Mesothelial cell of epicardium (in vitro differentiated cells): ENCODE measurements at regions not wholly inside any gene's neighbourhood (a gene's known extent, or its start where the extent isn't known, plus 50 kb on each side); places are given as distances from the start of the nearest gene placed in this dataset.

Experiments used
- DNase-seq, 2 experiments: peaks; one replicate each; pipeline ENCODE4 v3.0.0; 2021; ENCODE audit warnings: low spot score in 2 of 2; ENCODE audit not compliant: unreplicated experiment in 2 of 2
- H3K27ac Mint-ChIP-seq: 2 replicates; pipeline ENCODE4 v1.8.0; 2021; ENCODE audit warnings: mixed read lengths
- H3K27me3 Mint-ChIP-seq: 2 replicates; pipeline ENCODE4 v1.8.0; 2021; ENCODE audit warnings: low read depth, mixed read lengths
- H3K36me3 Mint-ChIP-seq: 2 replicates; pipeline ENCODE4 v1.8.0; 2021; ENCODE audit warnings: mixed read lengths
- H3K4me1 Mint-ChIP-seq: 2 replicates; pipeline ENCODE4 v1.8.0; 2021; ENCODE audit warnings: mixed read lengths
- H3K4me3 Mint-ChIP-seq: 2 replicates; pipeline ENCODE4 v1.8.0; 2021; ENCODE audit warnings: mild to moderate bottlenecking, moderate library complexity, mixed read lengths
- H3K9me3 Mint-ChIP-seq: 2 replicates; pipeline ENCODE4 v1.8.0; 2021; ENCODE audit warnings: mixed read lengths
- TF ChIP-seq, protein P1 (sequence below): fragments of 200-600 bp; sonication (generic); IDR thresholded peaks from one replicate; pipeline ENCODE4 v1.5.0; 2021; ENCODE audit warnings: antibody characterized with exemption; ENCODE audit not compliant: unreplicated experiment

DNA sequence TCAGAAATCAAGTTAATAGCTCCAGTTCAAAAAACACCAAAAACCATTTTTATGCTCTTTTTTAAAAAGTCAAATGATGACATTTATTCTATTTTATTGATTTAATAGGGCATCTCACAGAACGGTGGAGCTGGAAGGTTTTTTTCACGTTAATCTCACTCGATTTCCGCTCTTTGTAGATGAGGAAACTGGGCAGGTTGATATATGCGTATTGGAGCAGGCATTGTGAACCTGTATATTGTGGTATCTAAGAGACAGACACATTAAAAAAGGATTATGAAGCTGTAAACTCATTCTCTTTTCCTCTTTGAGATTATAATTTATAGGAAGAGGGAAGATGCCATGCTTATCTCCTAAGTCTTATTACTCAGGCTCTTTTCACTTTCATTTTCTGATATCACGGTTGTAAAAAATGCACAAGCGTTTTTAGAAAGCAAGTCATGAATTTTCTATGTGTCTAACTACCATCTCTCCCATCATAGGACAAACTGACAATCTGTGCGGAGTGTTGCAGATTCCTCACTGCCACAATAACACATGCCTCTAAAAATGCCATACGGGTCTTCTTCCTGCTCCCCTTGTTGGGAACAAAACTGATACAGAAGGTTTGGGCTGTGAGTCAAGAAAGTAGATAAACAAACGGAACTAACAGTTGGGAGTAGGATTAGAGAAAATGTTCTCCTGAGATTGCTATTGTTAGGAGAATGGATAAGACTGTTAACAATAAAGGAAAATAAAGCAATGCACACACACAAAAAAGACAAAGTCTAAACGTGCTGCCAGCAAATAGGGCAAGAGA lies 1997.7 kb downstream of the MAT2B start:
- H3K4me3 Mint-ChIP-seq, result no peak overlapping the region
- no peak for DNase-seq
- no peaks in the 10 kb centered on the region for H3K27me3 Mint-ChIP-seq
- peaks cover 11% of the 10 kb centered on the region for H3K4me1 Mint-ChIP-seq
- peaks cover 2% of the 10 kb centered on the region for H3K36me3 Mint-ChIP-seq
- TF ChIP-seq, protein P1, sequence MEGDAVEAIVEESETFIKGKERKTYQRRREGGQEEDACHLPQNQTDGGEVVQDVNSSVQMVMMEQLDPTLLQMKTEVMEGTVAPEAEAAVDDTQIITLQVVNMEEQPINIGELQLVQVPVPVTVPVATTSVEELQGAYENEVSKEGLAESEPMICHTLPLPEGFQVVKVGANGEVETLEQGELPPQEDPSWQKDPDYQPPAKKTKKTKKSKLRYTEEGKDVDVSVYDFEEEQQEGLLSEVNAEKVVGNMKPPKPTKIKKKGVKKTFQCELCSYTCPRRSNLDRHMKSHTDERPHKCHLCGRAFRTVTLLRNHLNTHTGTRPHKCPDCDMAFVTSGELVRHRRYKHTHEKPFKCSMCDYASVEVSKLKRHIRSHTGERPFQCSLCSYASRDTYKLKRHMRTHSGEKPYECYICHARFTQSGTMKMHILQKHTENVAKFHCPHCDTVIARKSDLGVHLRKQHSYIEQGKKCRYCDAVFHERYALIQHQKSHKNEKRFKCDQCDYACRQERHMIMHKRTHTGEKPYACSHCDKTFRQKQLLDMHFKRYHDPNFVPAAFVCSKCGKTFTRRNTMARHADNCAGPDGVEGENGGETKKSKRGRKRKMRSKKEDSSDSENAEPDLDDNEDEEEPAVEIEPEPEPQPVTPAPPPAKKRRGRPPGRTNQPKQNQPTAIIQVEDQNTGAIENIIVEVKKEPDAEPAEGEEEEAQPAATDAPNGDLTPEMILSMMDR, result no peak
- H3K27ac Mint-ChIP-seq, result no peak overlapping the region
- peaks cover 29% of the 10 kb centered on the region for H3K9me3 Mint-ChIP-seq

- Mint-ChIP-seq H3K9me3 (peaks cover 39% of the 10 kb centered on the region), H3K27me3 (no peaks in the 10 kb centered on the region), H3K36me3 (peaks cover 9% of the 10 kb centered on the region), H3K4me3 (no peak overlapping the region), H3K27ac (no peak overlapping the region), H3K4me1 (peaks cover 11% of the 10 kb centered on the region)
- DNase-seq, result no peak
- TF ChIP-seq, protein P1, result no peak
Measured at GRCh38 chr5:165504674-165505073, 1999.3 kb downstream of the MAT2B start.

GRCh38 chr5:165508286-165508685 lies 2002.9 kb downstream of the MAT2B start:
- H3K27me3 Mint-ChIP-seq, result no peaks in the 10 kb centered on the region
- H3K27ac Mint-ChIP-seq, result no peak overlapping the region
- peaks cover 9% of the 10 kb centered on the region for H3K4me1 Mint-ChIP-seq

DNA sequence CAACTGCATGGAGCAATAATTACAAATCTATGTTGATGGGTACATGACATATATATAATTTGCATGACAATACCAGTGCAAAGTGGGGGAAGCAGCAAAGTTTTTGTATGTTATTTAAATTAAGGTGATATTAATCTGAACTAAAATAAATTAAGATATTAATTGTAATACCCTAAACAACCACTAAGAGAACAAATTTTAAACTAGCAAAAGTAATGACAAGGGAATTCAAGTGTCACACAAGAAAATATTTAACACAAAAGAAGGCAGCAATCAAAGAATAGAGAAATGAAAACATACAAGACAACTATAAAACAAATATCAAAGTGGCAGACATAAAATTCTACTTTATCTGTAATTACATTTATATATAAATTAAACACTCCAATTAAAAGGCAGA lies 2003.4 kb downstream of the MAT2B start:
- H3K4me3 Mint-ChIP-seq, result no peak overlapping the region
- H3K27me3 Mint-ChIP-seq, result no peaks in the 10 kb centered on the region
- no peak for DNase-seq
- H3K27ac Mint-ChIP-seq, result no peak overlapping the region
- H3K36me3 Mint-ChIP-seq, result peaks cover 11% of the 10 kb centered on the region
- peaks cover 4% of the 10 kb centered on the region for H3K4me1 Mint-ChIP-seq
- peaks cover 41% of the 10 kb centered on the region for H3K9me3 Mint-ChIP-seq
- TF ChIP-seq, protein P1, result peak; percentile 66

More at GRCh38 chr5:165508286-165508685, 2002.9 kb downstream of the MAT2B start:
- TF ChIP-seq, protein P1, result no peak
- Mint-ChIP-seq H3K36me3 (peaks cover 11% of the 10 kb centered on the region), H3K9me3 (peaks cover 41% of the 10 kb centered on the region), H3K4me3 (no peak overlapping the region)
- no peak for DNase-seq

- TF ChIP-seq, protein P1, result no peak
- Mint-ChIP-seq H3K36me3 (peaks cover 3% of the 10 kb centered on the region), H3K27ac (peak overlapping the region; percentile 21), H3K27me3 (no peaks in the 10 kb centered on the region), H3K4me3 (no peak overlapping the region), H3K9me3 (peaks cover 9% of the 10 kb centered on the region), H3K4me1 (peaks cover 10% of the 10 kb centered on the region)
- no peak for DNase-seq
Measured at GRCh38 chr5:165521816-165522610, 2016.6 kb downstream of the MAT2B start.
